ENCODE measurements at regions not wholly inside any gene's neighbourhood (a gene's known extent, or its start where the extent isn't known, plus 50 kb on each side); places are given as distances from the start of the nearest gene placed in this dataset.

DNA sequence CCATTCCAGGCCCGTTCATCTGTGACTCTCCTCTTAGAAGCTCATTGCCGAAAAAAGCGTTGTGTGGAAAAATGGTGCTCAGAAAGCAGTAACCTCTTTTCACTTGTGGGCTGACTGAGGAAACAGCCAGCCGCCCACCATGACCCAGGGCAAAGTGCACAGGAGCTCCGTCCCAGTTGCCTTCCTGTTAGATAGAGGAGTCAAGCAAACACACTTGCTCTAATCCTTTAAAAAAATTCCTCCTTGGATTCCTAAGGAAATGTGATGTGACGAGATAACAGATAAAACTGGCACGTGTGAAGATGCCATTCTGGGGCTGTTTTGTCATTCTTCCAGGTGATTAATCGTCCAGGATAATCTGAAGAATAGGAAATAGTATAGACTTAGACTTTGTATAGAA, 396.8 kb upstream of the DDHD1 start:
- no peak for DNase-seq (ENCODE audit: low read depth, low spot score)
- CTCF ChIA-PET = interaction anchor here (1.0 to 2.2 kb wide), 3 partner anchors 10 to 798 kb away, joined by 3 to 7 read pairs (median 3); no protein-coding TSS in a partner anchor
- POLR2A ChIA-PET = no interaction called here
- Histone ChIP-seq H3K27ac (ENCODE audit: low read depth, low read length) (no peak overlapping the region), H3K27me3 (ENCODE audit: control insufficient read depth, insufficient read depth, low read length) (no peaks in the 10 kb centered on the region), H3K9me3 (ENCODE audit: control insufficient read depth, insufficient read depth, low read length) (no peaks in the 10 kb centered on the region), H3K4me3 (ENCODE audit: low read depth, low read length) (no peak overlapping the region)
- TF ChIP-seq, protein P1, sequence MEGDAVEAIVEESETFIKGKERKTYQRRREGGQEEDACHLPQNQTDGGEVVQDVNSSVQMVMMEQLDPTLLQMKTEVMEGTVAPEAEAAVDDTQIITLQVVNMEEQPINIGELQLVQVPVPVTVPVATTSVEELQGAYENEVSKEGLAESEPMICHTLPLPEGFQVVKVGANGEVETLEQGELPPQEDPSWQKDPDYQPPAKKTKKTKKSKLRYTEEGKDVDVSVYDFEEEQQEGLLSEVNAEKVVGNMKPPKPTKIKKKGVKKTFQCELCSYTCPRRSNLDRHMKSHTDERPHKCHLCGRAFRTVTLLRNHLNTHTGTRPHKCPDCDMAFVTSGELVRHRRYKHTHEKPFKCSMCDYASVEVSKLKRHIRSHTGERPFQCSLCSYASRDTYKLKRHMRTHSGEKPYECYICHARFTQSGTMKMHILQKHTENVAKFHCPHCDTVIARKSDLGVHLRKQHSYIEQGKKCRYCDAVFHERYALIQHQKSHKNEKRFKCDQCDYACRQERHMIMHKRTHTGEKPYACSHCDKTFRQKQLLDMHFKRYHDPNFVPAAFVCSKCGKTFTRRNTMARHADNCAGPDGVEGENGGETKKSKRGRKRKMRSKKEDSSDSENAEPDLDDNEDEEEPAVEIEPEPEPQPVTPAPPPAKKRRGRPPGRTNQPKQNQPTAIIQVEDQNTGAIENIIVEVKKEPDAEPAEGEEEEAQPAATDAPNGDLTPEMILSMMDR (IDR thresholded peaks at IDR 0.05; ENCODE audit: low read depth, low read length) = no peak

DNA sequence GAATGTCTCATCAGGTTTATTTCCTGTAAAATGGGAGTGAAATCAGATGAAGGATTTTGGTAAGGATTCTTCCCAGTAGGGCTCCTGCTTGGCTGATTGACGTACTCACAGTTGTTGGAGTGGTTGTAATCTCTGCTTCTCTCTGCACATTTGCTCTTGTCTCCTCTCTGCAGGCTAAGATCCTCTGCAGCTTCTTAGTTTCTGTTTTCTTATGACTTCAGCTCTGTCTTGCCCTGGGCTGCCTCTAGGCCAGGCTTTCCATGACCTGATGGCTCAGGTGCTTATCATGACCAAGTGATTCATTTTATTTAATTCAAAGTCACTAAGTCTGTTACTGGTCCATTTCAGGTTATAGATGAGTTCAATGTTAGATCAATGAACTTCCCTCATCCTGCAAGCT, 394.5 kb upstream of the DDHD1 start:
- POLR2A ChIA-PET = no interaction called here
- CTCF ChIA-PET = interaction anchor here (0.6 kb wide), 1 partner anchor 242 kb away, joined by 3 read pairs; no protein-coding TSS in a partner anchor

DNA sequence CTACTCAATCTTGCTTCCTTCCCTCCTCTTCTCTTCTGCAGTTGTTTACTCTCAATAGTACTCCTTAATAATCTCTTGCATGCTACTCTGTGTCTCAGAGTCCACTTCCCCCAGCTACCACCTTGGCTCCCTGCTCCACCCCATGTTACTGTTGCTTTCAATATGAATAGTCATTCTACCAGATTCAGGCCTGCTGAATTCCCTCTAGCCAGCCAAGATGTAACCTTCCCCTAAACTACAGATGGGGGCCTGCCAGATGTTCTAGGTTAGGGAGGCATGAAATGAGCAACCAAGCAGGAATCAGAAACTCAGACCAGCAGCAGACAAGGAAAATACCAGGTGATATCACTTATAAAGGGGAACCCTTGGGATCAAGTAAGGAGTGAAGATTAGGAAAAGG, 392.1 kb upstream of the DDHD1 start:
- DNase-seq (ENCODE audit: low read depth, low spot score) = no peak
- H3K9me3 ChIP-seq (ENCODE audit: control insufficient read depth, insufficient read depth, low read length) = no peaks in the 10 kb centered on the region
- no peak overlapping the region for H3K27ac ChIP-seq (ENCODE audit: low read depth, low read length)
- CTCF ChIA-PET = no interaction called here
- no peaks in the 10 kb centered on the region for H3K27me3 ChIP-seq (ENCODE audit: control insufficient read depth, insufficient read depth, low read length)
- TF ChIP-seq, protein P1 (IDR thresholded peaks at IDR 0.05; ENCODE audit: low read depth, low read length) = no peak
- POLR2A ChIA-PET = no interaction called here
- H3K4me3 ChIP-seq (ENCODE audit: low read depth, low read length) = no peak overlapping the region

More for the DNA sequence above, 394.5 kb upstream of the DDHD1 start:
- H3K9me3 ChIP-seq (ENCODE audit: control insufficient read depth, insufficient read depth, low read length) = no peaks in the 10 kb centered on the region
- TF ChIP-seq, protein P1 (IDR thresholded peaks at IDR 0.05; ENCODE audit: low read depth, low read length) = no peak
- no peak for DNase-seq (ENCODE audit: low read depth, low spot score)
- no peak overlapping the region for H3K27ac ChIP-seq (ENCODE audit: low read depth, low read length)
- H3K4me3 ChIP-seq (ENCODE audit: low read depth, low read length) = no peak overlapping the region
- no peaks in the 10 kb centered on the region for H3K27me3 ChIP-seq (ENCODE audit: control insufficient read depth, insufficient read depth, low read length)

DNA sequence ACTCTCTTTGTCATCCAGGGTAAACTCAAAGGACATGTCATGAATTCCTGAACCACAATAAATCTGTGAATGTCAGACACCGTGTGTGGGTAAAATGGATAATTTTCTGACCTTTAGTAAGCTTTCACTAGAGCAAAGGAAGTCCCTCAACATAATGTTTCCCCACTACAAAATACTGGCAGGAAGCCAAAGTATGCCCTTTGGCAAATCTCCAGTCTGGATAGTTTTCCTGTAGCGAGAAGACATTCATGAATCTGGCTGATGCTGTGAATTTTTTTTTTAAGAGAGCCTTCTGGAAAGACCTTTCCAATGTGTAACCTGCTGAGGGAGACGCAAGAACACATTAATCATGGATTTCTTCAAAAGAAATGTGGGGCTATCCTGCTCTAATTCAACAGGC, 389.6 kb upstream of the DDHD1 start:
- no peak for DNase-seq (ENCODE audit: low read depth, low spot score)
- Histone ChIP-seq H3K27ac (ENCODE audit: low read depth, low read length) (no peak overlapping the region), H3K27me3 (ENCODE audit: control insufficient read depth, insufficient read depth, low read length) (no peaks in the 10 kb centered on the region), H3K9me3 (ENCODE audit: control insufficient read depth, insufficient read depth, low read length) (no peaks in the 10 kb centered on the region), H3K4me3 (ENCODE audit: low read depth, low read length) (no peak overlapping the region)
- POLR2A ChIA-PET = interaction anchor here (0.7 kb wide), 1 partner anchor 799 kb away, joined by 3 read pairs; no protein-coding TSS in a partner anchor
- CTCF ChIA-PET = interaction anchor here (1.0 to 1.3 kb wide), 2 partner anchors 632 to 786 kb away, joined by 3 read pairs; no protein-coding TSS in a partner anchor
- TF ChIP-seq, protein P1 (IDR thresholded peaks at IDR 0.05; ENCODE audit: low read depth, low read length) = no peak

DNA sequence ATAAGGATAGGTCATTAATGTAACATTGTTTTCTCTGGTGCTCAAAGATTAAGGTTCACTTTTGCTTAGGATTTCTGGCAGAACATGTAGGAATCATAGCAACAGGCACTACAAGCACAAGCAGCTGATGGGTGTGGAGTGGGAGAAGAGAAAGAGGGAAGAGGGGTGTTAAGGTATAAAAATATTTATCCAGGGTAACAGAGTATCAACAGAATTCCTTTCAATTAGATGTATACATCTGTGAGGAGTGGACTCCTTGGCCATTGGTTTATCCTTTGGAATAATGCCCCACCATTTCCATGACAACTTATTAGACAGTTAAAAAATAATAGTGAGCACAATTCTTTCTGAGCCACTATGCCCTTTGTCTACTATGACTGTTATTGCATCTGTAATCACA, 388.3 kb upstream of the DDHD1 start:
- ChIA-PET CTCF (interaction anchor here (4.7 to 5.3 kb wide), 2 partner anchors 634 to 807 kb away, joined by 54 to 68 read pairs; no protein-coding TSS in a partner anchor), POLR2A (no interaction called here)
- Histone ChIP-seq H3K27ac (ENCODE audit: low read depth, low read length) (no peak overlapping the region), H3K27me3 (ENCODE audit: control insufficient read depth, insufficient read depth, low read length) (no peaks in the 10 kb centered on the region), H3K4me3 (ENCODE audit: low read depth, low read length) (no peak overlapping the region), H3K9me3 (ENCODE audit: control insufficient read depth, insufficient read depth, low read length) (no peaks in the 10 kb centered on the region)
- DNase-seq (ENCODE audit: low read depth, low spot score) = no peak
- TF ChIP-seq, protein P1 (IDR thresholded peaks at IDR 0.05; ENCODE audit: low read depth, low read length) = no peak
